Large intestine (tissue), 3 donors: ENCODE measurements at regions not wholly inside any gene's neighbourhood (a gene's known extent, or its start where the extent isn't known, plus 50 kb on each side); places are given as distances from the start of the nearest gene placed in this dataset.

ENCODE experiments used
- DNase-seq, 2 donors: peaks; one replicate each; pipeline versions ENCODE4 v3.0.0 to v3.0.0-alpha.2; 2013
- H3K27ac ChIP-seq: one replicate; pipeline ENCODE4 v1.5.1; 2013; ENCODE audit warnings: low read length
- H3K27me3 ChIP-seq: 2 replicates; pipeline ENCODE4 v1.6.1; 2013; ENCODE audit warnings: low read length; ENCODE audit not compliant: control insufficient read depth, insufficient read depth
- H3K36me3 ChIP-seq: 2 replicates; pipeline ENCODE4 v1.6.1; 2013; ENCODE audit warnings: low read length; ENCODE audit not compliant: control insufficient read depth, insufficient read depth
- H3K4me1 ChIP-seq: one replicate; pipeline ENCODE4 v1.6.1; 2013; ENCODE audit warnings: low read length; ENCODE audit not compliant: control insufficient read depth, insufficient read depth
- H3K4me3 ChIP-seq: one replicate; pipeline ENCODE4 v1.5.1; 2013; ENCODE audit warnings: low read length
- H3K9me3 ChIP-seq: one replicate; pipeline ENCODE4 v1.6.1; 2013; ENCODE audit warnings: mild to moderate bottlenecking, low read depth, low read length, moderate library complexity; ENCODE audit not compliant: control insufficient read depth
- WGBS: methylation state at CpG from one replicate; pipeline ENCODE4 v1.1.5; 2013; ENCODE audit warnings: low lambda C conversion rate; ENCODE audit not compliant: insufficient coverage; 5-methylcytosine and 5-hydroxymethylcytosine counted together

DNA sequence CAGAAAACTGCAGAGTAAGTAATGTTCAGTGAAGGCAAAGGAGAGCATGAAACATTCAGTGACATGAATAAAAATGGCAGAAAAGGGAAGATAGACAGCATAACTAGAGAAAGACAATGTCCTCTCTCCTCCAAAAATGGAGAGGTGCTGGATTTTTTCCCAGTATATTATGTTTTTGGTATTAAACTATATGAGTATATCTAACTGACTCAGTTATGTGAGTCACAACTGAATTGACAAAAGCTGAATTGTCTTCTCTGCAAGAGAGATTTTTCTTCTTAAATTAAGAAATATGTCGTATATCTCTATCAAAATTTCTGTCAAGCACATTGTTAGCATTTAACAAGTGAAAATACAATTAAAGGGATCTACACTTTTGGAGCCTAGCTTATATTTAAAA lies 375.1 kb downstream of the CHSY3 start:
- Histone ChIP-seq H3K9me3 (no peaks in the 10 kb centered on the region), H3K4me1 (no peaks in the 10 kb centered on the region), H3K27me3 (no peaks in the 10 kb centered on the region), H3K36me3 (no peaks in the 10 kb centered on the region), H3K27ac (no peak overlapping the region), H3K4me3 (no peak overlapping the region)
- no CpG with 5 or more reads among the region's 1 CpG for WGBS
- DNase-seq = no peak

DNA sequence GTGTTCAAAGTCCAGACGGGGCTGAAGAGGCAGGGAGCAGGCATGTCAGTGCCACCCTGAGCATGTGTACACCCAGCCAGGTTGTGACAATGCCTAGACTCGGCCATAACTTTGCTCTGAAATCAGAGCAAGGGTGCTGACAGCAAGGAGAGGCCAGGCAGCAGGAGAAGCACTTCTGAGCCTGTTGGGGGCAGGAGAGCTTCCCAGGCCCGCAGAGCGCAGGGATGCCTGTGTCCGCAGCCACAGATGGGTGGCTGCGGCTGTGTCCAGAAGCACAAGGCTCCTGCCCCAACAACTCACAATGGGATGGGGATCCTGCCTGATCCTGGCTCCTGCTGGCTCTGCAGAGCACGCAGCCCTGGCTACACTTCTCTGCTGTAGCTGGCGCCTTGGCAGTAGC lies 373.9 kb downstream of the CHSY3 start:
- no peaks in the 10 kb centered on the region for H3K27me3 ChIP-seq
- WGBS = no CpG with 5 or more reads among the region's 8 CpGs
- H3K36me3 ChIP-seq = no peaks in the 10 kb centered on the region
- DNase-seq = no peak
- no peak overlapping the region for H3K4me3 ChIP-seq
- no peaks in the 10 kb centered on the region for H3K9me3 ChIP-seq
- H3K27ac ChIP-seq = no peak overlapping the region
- no peaks in the 10 kb centered on the region for H3K4me1 ChIP-seq

DNA sequence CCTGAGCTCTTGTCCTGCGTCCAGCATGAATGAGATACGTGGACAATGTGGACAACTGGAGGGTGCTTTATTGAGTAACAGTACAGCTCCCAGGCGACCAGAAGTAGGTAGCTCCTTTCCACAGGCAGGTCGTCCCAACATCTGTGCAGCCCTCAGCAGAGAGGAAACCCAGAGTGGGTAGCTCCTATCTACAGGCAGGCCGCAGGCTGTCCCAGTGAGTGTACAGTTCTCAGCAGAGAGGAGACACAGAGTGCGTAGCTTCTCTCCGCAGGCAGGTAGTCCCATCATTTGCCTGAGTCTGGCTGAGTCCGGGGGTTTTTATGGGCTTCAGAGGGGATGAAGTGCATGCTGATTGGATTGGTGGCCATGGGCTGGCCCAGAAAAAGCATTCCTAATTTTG lies 373.3 kb downstream of the CHSY3 start:
- Histone ChIP-seq H3K9me3 (no peaks in the 10 kb centered on the region), H3K4me3 (no peak overlapping the region), H3K36me3 (no peaks in the 10 kb centered on the region), H3K27me3 (no peaks in the 10 kb centered on the region), H3K4me1 (no peaks in the 10 kb centered on the region), H3K27ac (no peak overlapping the region)
- DNase-seq = no peak
- no CpG with 5 or more reads among the region's 8 CpGs for WGBS

DNA sequence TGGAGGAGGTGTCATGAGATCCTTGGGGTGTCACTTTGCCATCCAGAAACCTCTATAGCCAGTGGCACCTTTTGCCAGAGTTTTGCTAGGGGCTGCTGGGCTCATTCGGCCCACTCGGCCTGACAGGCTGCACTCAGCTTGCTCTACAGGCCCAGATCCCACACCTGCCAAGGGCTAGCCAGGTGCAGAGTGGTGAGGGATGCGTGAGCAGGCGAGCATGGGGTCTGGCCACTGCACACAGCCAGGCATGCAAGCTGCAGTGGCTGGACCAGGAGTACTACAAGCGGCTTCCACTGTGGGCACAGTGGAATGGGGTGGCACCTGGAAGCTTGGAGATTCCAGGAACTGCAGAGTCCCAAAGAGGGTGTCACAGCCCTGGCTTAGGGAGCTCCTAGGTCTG lies 372.7 kb downstream of the CHSY3 start:
- no peaks in the 10 kb centered on the region for H3K4me1 ChIP-seq
- WGBS = no CpG with 5 or more reads among the region's 5 CpGs
- no peaks in the 10 kb centered on the region for H3K9me3 ChIP-seq
- no peak for DNase-seq
- H3K27me3 ChIP-seq = no peaks in the 10 kb centered on the region
- H3K36me3 ChIP-seq = no peaks in the 10 kb centered on the region
- no peak overlapping the region for H3K4me3 ChIP-seq
- H3K27ac ChIP-seq = no peak overlapping the region

DNA sequence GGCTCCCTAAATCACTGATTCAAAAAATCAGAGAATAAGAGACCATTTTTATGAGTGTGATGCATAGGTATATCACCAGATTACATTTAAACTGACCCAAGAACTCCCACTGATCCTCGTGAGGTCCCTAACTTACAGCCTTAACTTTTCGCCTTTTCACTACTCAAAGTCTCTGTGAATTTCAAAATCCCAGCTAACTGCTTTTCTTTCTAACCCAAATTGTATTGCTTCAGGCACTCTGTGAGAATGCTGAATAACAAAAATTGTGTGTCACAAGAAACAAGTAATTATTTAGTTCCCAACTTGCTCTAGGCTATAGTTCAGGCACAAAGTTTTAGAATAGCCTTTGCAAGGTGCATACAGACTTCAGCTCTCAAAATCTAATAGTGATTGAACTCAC lies 368.6 kb downstream of the CHSY3 start:
- 100% methylated on average over 2 of the region's 2 CpGs for WGBS
- Histone ChIP-seq H3K27me3 (no peaks in the 10 kb centered on the region), H3K4me3 (no peak overlapping the region), H3K27ac (no peak overlapping the region), H3K36me3 (no peaks in the 10 kb centered on the region), H3K9me3 (no peaks in the 10 kb centered on the region), H3K4me1 (no peaks in the 10 kb centered on the region)
- DNase-seq = no peak

DNA sequence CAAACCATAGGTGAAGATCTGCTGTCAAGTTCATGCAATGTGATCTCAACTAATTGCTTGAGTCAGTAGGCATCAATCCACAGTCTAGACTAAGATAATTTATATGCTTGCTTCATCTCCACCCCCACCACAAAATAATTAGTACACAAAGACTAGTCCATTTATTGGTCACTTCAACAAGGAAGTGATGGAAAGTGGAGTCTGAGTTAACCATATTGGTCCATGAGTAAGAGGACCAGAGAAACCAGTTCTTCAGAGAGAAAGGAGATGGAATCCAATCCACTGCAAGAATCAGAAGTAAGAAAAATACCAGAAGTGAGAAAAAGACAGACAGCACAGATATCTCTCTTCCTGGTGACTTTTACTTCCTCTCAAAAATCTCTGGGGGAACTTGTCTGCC lies 366.5 kb downstream of the CHSY3 start:
- DNase-seq = no peak
- no peaks in the 10 kb centered on the region for H3K36me3 ChIP-seq

DNA sequence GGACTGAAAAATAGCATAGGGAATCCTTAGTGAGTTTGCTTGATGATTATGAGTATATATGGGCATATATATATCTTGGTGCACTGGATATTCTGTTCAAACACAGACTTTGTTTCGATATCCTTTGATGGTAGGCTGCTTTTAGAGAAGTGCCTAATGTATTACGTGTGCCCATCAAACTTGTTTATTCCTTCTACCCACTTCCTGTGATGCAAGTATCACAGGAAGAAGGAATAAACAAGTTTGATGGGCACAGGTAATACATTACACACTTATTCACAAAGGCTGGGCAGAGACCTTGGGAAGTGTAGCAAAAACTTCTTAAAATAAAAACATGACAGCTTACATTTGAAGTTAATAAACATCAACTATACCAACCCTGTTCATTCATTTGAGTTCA lies 364.2 kb downstream of the CHSY3 start:
- H3K9me3 ChIP-seq = no peaks in the 10 kb centered on the region
- no peaks in the 10 kb centered on the region for H3K27me3 ChIP-seq
- 83% methylated on average over 1 of the region's 2 CpGs for WGBS

More for the DNA sequence above, 366.5 kb downstream of the CHSY3 start:
- Histone ChIP-seq H3K27me3 (no peaks in the 10 kb centered on the region), H3K27ac (no peak overlapping the region), H3K4me1 (no peaks in the 10 kb centered on the region), H3K9me3 (no peaks in the 10 kb centered on the region), H3K4me3 (no peak overlapping the region)

DNA sequence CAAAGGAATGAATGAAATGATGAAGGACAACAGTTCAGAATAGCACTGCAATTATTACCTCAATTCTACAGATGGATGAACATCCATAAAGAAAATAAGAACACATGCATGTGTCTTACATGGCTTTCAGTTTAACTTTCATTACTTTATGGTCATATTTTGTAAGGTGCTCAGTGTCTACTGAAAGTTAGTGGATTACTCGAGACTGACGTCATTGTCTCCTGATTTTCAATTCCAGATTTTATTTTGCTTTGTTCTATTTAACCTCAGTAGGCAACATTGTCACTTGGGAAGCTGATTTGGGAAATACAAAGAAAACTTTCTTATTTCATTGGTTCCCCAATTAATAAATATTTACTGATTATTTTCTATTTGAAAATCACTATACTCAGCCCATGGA lies 363.7 kb downstream of the CHSY3 start:
- Histone ChIP-seq H3K27ac (no peak overlapping the region), H3K36me3 (no peaks in the 10 kb centered on the region), H3K4me1 (no peaks in the 10 kb centered on the region), H3K9me3 (no peaks in the 10 kb centered on the region), H3K27me3 (no peaks in the 10 kb centered on the region), H3K4me3 (no peak overlapping the region)
- 90% methylated on average over 2 of the region's 2 CpGs for WGBS
- no peak for DNase-seq

More for the DNA sequence above, 364.2 kb downstream of the CHSY3 start:
- no peaks in the 10 kb centered on the region for H3K4me1 ChIP-seq
- DNase-seq = no peak
- no peak overlapping the region for H3K27ac ChIP-seq
- no peaks in the 10 kb centered on the region for H3K36me3 ChIP-seq
- no peak overlapping the region for H3K4me3 ChIP-seq

DNA sequence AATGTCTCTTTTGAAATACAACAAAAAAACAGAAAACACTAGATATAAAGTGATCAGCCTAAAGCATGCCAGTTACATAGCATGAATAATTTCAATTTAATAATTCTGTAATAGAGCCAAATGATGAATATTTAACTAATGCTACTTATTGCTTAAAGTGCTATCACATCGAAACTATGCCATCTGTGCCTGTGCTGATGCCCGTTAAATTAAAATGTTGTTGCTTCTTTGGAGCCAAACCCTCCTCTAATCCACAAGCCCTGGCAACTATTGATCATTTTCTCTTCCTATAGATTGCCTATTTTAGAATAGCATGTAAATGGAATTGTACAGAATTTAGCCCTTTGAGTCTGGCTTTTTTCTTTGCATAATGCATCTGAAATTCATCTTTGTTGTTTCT lies 356.2 kb downstream of the CHSY3 start:
- no CpG with 5 or more reads among the region's 2 CpGs for WGBS
- Histone ChIP-seq H3K27me3 (no peaks in the 10 kb centered on the region), H3K4me1 (no peaks in the 10 kb centered on the region), H3K4me3 (no peak overlapping the region), H3K36me3 (no peaks in the 10 kb centered on the region), H3K27ac (no peak overlapping the region), H3K9me3 (no peaks in the 10 kb centered on the region)
- DNase-seq = no peak

DNA sequence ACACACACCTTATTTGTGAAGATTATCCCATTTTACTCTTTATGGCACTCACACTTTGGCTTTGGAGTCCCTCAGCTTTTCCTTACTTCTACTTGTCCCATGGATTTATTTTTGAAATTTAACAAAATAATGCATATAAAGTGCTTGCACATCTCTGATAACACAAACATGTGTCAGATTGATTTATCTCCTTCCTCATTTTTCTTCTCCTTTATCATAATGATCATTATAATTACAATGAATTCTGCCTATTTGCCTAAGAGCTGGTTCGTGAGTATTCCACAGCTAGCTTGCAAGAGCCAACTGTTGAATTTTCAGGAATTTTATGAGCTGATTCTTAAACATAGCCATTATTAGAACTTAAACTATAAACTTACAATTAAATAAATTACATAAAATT lies 347.7 kb downstream of the CHSY3 start:
- Histone ChIP-seq H3K9me3 (no peaks in the 10 kb centered on the region), H3K4me1 (no peaks in the 10 kb centered on the region), H3K27me3 (no peaks in the 10 kb centered on the region), H3K4me3 (no peak overlapping the region), H3K27ac (no peak overlapping the region), H3K36me3 (no peaks in the 10 kb centered on the region)
- 83% methylated on average over 1 of the region's 1 CpG for WGBS
- DNase-seq = no peak

DNA sequence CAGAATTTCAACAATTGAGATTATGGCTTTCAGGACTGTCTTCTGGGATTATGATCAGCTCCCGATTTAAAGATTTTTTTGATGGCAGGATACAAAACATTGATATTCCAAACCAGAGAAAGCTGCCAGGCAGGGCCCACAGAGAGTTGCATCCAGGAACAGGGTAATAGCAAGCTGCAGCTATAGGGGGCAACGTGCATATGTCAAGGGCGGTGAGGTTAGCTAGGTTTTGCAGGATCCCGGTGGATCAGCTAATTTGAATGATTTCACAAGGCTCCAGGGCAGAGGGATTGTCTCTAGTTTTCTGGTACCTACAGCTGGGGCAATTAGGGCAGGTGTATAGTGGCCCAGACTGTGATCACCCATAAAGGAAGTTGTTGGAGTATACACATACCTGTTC lies 339.4 kb downstream of the CHSY3 start:
- Histone ChIP-seq H3K4me1 (no peaks in the 10 kb centered on the region), H3K27ac (no peak overlapping the region), H3K27me3 (no peaks in the 10 kb centered on the region), H3K9me3 (no peaks in the 10 kb centered on the region), H3K4me3 (no peak overlapping the region), H3K36me3 (no peaks in the 10 kb centered on the region)
- 86% methylated on average over 1 of the region's 4 CpGs for WGBS
- no peak for DNase-seq
